Smooth muscle cell (in vitro differentiated cells): ENCODE measurements at regions not wholly inside any gene's neighbourhood (a gene's known extent, or its start where the extent isn't known, plus 50 kb on each side); places are given as distances from the start of the nearest gene placed in this dataset.
"Not testable (repeated sequence)": the region's sequence is repeated elsewhere in the genome, so short reads cannot be mapped to it uniquely, and the experiment has no call there.

Source experiments
- DNase-seq: peaks from one replicate; lab custom pipeline; 2025; ENCODE audit not compliant: unreplicated experiment; lab: John Stamatoyannopoulos, UW
- H2AFZ ChIP-seq: fragments of 200-600 bp; sonication (generic); 2 replicates; pipeline ENCODE4 v1.6.0; 2016; ENCODE audit warnings: antibody characterized with exemption, low read depth, mild to moderate bottlenecking
- H3F3A ChIP-seq: fragments of 200-600 bp; sonication (generic); 2 replicates; pipeline ENCODE4 v1.6.0; 2017; ENCODE audit warnings: antibody characterized with exemption, low read depth
- H3K27ac ChIP-seq: fragments of 200-600 bp; sonication (generic); 2 replicates; pipeline ENCODE4 v1.5.1; 2016; ENCODE audit warnings: low read depth, mild to moderate bottlenecking
- H3K27me3 ChIP-seq: fragments of 200-600 bp; sonication (generic); 2 replicates; pipeline ENCODE4 v1.6.1; 2016; ENCODE audit warnings: low read depth, mild to moderate bottlenecking
- H3K36me3 ChIP-seq: fragments of 200-600 bp; sonication (generic); 2 replicates; pipeline ENCODE4 v1.5.1; 2016; ENCODE audit warnings: low read depth
- H3K4me1 ChIP-seq: fragments of 200-600 bp; sonication (generic); 2 replicates; pipeline ENCODE4 v1.5.1; 2016; ENCODE audit warnings: low read depth
- H3K4me2 ChIP-seq: fragments of 200-600 bp; sonication (generic); 2 replicates; pipeline ENCODE4 v1.6.0; 2016; ENCODE audit warnings: mild to moderate bottlenecking
- H3K4me3 ChIP-seq: fragments of 200-600 bp; sonication (generic); 2 replicates; pipeline ENCODE4 v1.5.1; 2016; ENCODE audit warnings: mild to moderate bottlenecking
- H3K79me2 ChIP-seq: fragments of 200-600 bp; sonication (generic); 2 replicates; pipeline ENCODE4 v1.6.0; 2016; ENCODE audit warnings: low read depth, mild to moderate bottlenecking
- H3K9ac ChIP-seq: fragments of 200-600 bp; sonication (generic); 2 replicates; pipeline ENCODE4 v1.6.0; 2016; ENCODE audit warnings: low read depth
- H3K9me3 ChIP-seq: fragments of 200-600 bp; sonication (generic); replicated peaks from 2 replicates; pipeline ENCODE4 v1.5.1; 2016; ENCODE audit warnings: low read depth
- H4K20me1 ChIP-seq: fragments of 200-600 bp; sonication (generic); 2 replicates; pipeline ENCODE4 v1.6.0; 2016; ENCODE audit warnings: low read depth
- CTCF ChIP-seq: fragments of 200-600 bp; sonication (generic); IDR thresholded peaks from 2 replicates; pipeline ENCODE4 v1.5.1; 2017; ENCODE audit warnings: borderline replicate concordance, mild to moderate bottlenecking, antibody characterized with exemption; ENCODE audit not compliant: insufficient read depth, poor library complexity, severe bottlenecking
- WGBS: methylation state at CpG from one replicate; pipeline ENCODE4 v1.1.7; 2016; ENCODE audit warnings: low lambda C conversion rate; 5-methylcytosine and 5-hydroxymethylcytosine counted together

DNA sequence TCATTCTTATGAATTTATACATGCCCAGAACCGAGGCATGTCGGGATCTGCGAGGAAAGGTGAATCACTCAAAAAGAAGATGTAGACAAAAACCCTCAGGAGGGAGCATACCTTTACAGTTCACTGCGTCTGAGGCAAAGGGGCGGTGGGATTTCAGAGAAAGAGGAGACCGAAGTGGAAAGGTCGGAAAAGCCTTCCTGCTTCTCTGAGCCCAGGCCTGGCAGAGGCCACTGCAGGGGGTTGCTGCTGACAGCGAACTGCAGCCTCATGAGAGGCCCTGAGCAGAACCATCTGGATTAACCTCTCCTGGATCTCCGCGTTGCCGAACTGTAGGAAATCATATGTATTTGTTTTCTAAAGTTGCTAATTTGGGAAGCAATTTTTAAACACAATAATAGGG, 713.1 kb upstream of the SOX11 start:
- no peaks in the 10 kb centered on the region for H3F3A ChIP-seq
- H3K4me3 ChIP-seq = no peak overlapping the region
- no peak overlapping the region for H3K4me2 ChIP-seq
- no peaks in the 10 kb centered on the region for H3K27me3 ChIP-seq
- no peak overlapping the region for H3K9ac ChIP-seq
- H3K4me1 ChIP-seq = peaks cover 11% of the 10 kb centered on the region
- no peaks in the 10 kb centered on the region for H3K79me2 ChIP-seq
- no peaks in the 10 kb centered on the region for H4K20me1 ChIP-seq
- H3K36me3 ChIP-seq = no peaks in the 10 kb centered on the region
- DNase-seq = no peak
- WGBS = 85% methylated on average over 11 of the region's 11 CpGs
- no peak overlapping the region for H2AFZ ChIP-seq
- TF ChIP-seq CTCF = no peak
- H3K9me3 ChIP-seq = no peaks in the 10 kb centered on the region
- no peak overlapping the region for H3K27ac ChIP-seq

DNA sequence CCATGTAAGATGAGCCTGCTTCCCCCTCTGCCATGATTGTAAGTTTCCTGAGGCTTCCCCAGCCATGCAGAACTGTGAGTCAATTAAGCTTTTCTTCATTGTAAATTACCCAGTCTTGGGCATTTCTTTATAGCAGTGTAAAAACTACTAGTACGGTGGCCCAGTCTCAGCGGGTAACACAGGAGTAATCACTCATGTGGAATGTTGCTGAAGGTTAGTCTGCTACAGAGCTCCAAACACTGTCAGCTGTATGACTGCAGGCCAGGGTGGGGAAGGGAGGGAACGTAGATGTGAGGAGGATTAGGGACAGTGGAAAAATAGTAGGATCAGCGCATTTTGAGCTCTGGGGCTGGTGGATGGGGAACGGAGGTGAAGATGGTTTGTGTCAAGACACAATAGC, 711.2 kb upstream of the SOX11 start:
- H3K27me3 ChIP-seq = no peaks in the 10 kb centered on the region
- H3F3A ChIP-seq = no peaks in the 10 kb centered on the region
- DNase-seq = no peak
- no peaks in the 10 kb centered on the region for H4K20me1 ChIP-seq
- no peaks in the 10 kb centered on the region for H3K36me3 ChIP-seq
- H3K9ac ChIP-seq = no peak overlapping the region
- 62% methylated on average over 5 of the region's 5 CpGs for WGBS
- H3K9me3 ChIP-seq = no peaks in the 10 kb centered on the region
- H3K4me2 ChIP-seq = no peak overlapping the region
- H3K27ac ChIP-seq = no peak overlapping the region
- no peak overlapping the region for H2AFZ ChIP-seq
- no peak for TF ChIP-seq CTCF
- no peaks in the 10 kb centered on the region for H3K79me2 ChIP-seq
- H3K4me1 ChIP-seq = peaks cover 11% of the 10 kb centered on the region
- no peak overlapping the region for H3K4me3 ChIP-seq

DNA sequence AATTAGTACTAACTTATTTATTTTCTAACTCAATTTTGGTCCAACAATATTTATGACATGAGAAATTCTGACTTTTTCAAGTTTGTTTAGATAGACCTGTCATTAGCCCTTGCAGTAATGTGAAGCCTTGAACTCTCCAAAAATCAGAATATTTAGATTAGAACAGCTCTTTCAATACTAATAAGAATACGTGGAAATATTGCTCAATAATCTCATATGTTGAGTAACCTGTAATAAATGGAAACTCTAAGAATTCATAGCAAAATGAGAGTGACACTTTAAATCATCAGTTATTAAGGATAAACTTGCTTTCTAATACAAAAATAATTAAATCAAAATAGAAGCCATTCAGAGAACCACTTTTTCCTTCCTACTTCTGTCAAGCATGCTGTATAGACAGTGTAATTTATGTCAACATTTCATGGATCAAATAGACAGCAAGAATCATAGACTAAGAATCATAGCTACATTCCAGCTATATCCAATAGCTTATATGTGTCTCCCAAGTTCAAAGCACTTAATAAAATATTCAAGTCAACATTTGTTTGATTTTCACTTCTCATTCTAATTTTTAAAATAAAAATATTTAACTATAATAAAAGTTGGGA, 710.3 kb upstream of the SOX11 start:
- Histone ChIP-seq H2AFZ (no peak overlapping the region), H3F3A (no peaks in the 10 kb centered on the region), H3K4me3 (no peak overlapping the region), H3K4me2 (no peak overlapping the region), H3K9ac (no peak overlapping the region), H4K20me1 (no peaks in the 10 kb centered on the region), H3K4me1 (peaks cover 11% of the 10 kb centered on the region), H3K9me3 (no peaks in the 10 kb centered on the region), H3K27me3 (no peaks in the 10 kb centered on the region), H3K79me2 (no peaks in the 10 kb centered on the region), H3K36me3 (no peaks in the 10 kb centered on the region), H3K27ac (no peak overlapping the region)
- TF ChIP-seq CTCF = no peak
- DNase-seq = no peak
- WGBS = 91% methylated on average over 1 of the region's 1 CpG

DNA sequence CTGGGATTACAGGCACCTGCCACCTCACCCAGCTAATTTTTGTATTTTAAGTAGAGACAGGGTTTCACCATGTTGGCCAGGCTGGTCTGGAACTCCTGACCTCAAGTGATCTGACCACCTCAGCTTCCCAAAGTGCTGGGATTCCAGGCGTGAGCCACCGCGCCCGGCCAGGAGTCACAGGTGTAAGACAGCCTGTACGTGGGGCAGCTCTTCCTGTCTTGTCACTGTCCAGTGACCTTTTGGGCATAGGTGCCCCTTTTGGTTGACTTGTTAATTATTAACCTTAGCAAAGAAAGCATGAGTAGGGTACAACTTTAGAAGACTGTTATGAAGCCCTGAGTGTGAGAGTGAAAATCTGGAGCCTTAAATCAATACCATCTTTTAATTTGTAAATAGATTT, 703.7 kb upstream of the SOX11 start:
- 96% methylated on average over 5 of the region's 5 CpGs for WGBS
- not testable (repeated sequence) for H3K9me3 ChIP-seq

More for the DNA sequence above, 703.7 kb upstream of the SOX11 start:
- not testable (repeated sequence) for H3K4me3 ChIP-seq, H3K27ac ChIP-seq, H2AFZ ChIP-seq, H3K4me2 ChIP-seq, H3K4me1 ChIP-seq, DNase-seq, H3F3A ChIP-seq, H3K79me2 ChIP-seq, H3K9ac ChIP-seq, H4K20me1 ChIP-seq, H3K36me3 ChIP-seq, H3K27me3 ChIP-seq
